ENCODE measurements at regions not wholly inside any gene's neighbourhood (a gene's known extent, or its start where the extent isn't known, plus 50 kb on each side); places are given as distances from the start of the nearest gene placed in this dataset.
A peak's percentile ranks its signal among the peaks of the same experiment; 100 is the strongest.

DNA sequence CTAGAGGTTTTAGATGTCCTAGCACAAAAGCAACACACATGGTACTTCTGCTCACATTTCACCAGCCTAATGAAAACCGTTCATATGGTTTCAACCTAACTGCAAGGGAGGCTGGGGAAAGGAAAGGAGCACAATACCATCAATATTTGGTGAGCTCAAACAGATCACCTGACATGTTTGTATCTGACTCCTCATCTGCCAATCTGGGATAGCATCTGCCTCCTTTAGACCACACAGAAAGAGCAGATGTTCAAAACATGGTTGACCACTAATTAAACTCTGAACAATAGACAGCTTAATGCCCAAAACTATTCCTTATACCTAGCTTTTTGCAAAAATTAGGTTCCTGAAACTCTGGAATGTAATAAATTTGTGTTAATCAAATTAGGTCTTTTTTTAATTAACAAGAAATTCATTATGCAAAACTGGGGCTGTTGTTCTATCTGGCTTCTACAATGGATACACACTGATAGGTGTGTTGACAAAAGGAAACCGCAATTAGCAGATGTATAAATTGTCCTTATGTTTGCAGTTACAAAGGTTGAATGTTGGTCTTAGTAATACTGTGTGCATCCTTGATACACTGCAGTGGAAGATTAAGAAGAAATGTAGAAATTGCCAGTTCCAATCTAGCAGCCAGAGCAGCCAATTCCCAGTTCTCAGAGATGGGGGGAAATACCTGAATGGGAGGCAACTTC, 89.3 kb downstream of the DUSP6 start:
- H3K9me3 ChIP-seq (ENCODE audit: low read depth) = no peaks in the 10 kb centered on the region
- DNase-seq (ENCODE audit: low spot score) = no peak
- H3K27ac ChIP-seq = no peak overlapping the region
- no peak for TF ChIP-seq EZH2phosphoT487 (IDR thresholded peaks at IDR 0.05)
- TF ChIP-seq, protein P1, sequence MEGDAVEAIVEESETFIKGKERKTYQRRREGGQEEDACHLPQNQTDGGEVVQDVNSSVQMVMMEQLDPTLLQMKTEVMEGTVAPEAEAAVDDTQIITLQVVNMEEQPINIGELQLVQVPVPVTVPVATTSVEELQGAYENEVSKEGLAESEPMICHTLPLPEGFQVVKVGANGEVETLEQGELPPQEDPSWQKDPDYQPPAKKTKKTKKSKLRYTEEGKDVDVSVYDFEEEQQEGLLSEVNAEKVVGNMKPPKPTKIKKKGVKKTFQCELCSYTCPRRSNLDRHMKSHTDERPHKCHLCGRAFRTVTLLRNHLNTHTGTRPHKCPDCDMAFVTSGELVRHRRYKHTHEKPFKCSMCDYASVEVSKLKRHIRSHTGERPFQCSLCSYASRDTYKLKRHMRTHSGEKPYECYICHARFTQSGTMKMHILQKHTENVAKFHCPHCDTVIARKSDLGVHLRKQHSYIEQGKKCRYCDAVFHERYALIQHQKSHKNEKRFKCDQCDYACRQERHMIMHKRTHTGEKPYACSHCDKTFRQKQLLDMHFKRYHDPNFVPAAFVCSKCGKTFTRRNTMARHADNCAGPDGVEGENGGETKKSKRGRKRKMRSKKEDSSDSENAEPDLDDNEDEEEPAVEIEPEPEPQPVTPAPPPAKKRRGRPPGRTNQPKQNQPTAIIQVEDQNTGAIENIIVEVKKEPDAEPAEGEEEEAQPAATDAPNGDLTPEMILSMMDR (IDR thresholded peaks at IDR 0.05) = no peak
- TF ChIP-seq EZH2 (IDR thresholded peaks at IDR 0.05) = no peak
- Mint-ChIP-seq H3K4me1 (peaks cover 3% of the 10 kb centered on the region), H3K27ac (no peak overlapping the region), H3K36me3 (peaks cover 1% of the 10 kb centered on the region), H3K27me3 (ENCODE audit: insufficient read depth, low read depth) (peaks cover 2% of the 10 kb centered on the region), H3K4me3 (no peak overlapping the region), H3K9me3 (peaks cover 2% of the 10 kb centered on the region)
- H3K4me2 ChIP-seq = no peak overlapping the region
- H3K79me2 ChIP-seq (ENCODE audit: low read depth) = no peaks in the 10 kb centered on the region
- H3K36me3 ChIP-seq = no peaks in the 10 kb centered on the region
- no peaks in the 10 kb centered on the region for H3F3A ChIP-seq (ENCODE audit: low read depth)
- H2AFZ ChIP-seq (replicated peaks) = peak overlapping the region; percentile 23
- H3K4me1 ChIP-seq = peaks cover 11% of the 10 kb centered on the region
- H3K9ac ChIP-seq = no peak overlapping the region
- no peak overlapping the region for H3K4me3 ChIP-seq
- H4K20me1 ChIP-seq (ENCODE audit: low read depth) = no peaks in the 10 kb centered on the region
- no peaks in the 10 kb centered on the region for H3K27me3 ChIP-seq

DNA sequence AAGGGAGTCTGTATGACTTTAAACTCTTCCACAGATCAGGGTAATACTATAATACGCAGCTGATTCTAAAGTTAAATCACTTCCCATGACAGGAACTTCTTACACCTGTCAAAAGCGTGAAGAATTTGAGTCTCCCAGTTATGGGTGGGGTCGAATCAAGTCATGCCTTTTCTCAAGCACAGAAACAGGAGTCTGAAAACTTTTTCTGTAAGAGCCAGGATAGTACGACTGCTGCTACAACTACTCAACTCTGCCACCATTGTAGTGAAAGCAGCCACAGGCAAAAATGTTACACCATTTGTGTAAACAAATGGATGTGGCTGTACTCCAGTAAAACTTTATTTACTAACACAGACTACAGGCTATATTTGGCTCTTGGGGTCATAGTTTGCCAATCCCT, 90.3 kb downstream of the DUSP6 start:
- Histone ChIP-seq H3K9me3 (ENCODE audit: low read depth) (no peaks in the 10 kb centered on the region), H3K4me3 (no peak overlapping the region), H3K79me2 (ENCODE audit: low read depth) (no peaks in the 10 kb centered on the region), H2AFZ (replicated peaks) (no peak overlapping the region), H3K27ac (no peak overlapping the region), H3K4me2 (no peak overlapping the region), H3K9ac (no peak overlapping the region), H3F3A (ENCODE audit: low read depth) (no peaks in the 10 kb centered on the region), H3K4me1 (peaks cover 11% of the 10 kb centered on the region), H3K27me3 (no peaks in the 10 kb centered on the region), H3K36me3 (no peaks in the 10 kb centered on the region), H4K20me1 (ENCODE audit: low read depth) (no peaks in the 10 kb centered on the region)
- Mint-ChIP-seq H3K4me3 (no peak overlapping the region), H3K27ac (no peak overlapping the region), H3K4me1 (no peaks in the 10 kb centered on the region), H3K36me3 (peaks cover 2% of the 10 kb centered on the region), H3K27me3 (ENCODE audit: insufficient read depth, low read depth) (peaks cover 2% of the 10 kb centered on the region), H3K9me3 (peaks cover 2% of the 10 kb centered on the region)
- TF ChIP-seq EZH2 (IDR thresholded peaks at IDR 0.05) = no peak
- TF ChIP-seq, protein P1 (IDR thresholded peaks at IDR 0.05) = no peak
- TF ChIP-seq EZH2phosphoT487 (IDR thresholded peaks at IDR 0.05) = no peak
- no peak for DNase-seq (ENCODE audit: low spot score)

DNA sequence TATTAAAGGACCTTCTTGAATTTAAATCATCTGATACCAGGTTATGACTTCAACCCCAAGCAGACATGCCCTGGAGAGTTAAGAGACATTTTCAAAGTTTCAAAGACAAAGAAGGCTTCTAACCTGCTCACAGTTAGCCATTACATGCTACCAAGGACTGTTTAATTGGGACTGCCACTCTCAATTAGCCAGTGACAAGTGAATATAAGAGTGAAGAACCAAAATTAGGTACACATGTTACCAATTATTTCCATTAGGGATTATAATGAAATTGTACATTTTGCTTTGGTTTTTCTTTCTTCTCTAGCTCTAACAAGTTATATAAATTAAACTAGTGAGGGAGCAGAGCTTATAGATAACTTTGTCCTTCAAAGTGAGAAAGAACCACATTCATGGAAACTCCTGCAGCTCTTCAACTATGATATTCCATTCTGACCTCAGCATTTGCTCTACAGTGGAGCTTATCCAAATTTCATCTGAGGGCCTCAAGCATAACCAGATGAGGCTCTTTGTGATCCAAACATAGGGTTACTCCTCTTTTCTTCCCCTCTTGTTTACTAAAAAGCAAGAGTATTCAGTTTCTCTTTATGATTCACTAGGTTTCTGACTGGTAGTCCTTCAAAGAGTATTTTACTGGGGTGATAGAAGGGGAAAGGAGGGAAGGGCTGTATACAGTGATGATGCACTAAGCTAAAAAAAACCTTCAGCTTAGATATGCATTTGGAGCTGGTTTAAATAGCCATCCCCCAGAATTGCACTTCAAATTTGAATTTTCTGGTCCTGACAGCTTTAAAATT, 91.3 kb downstream of the DUSP6 start:
- Histone ChIP-seq H3K9me3 (ENCODE audit: low read depth) (no peaks in the 10 kb centered on the region), H3K27ac (no peak overlapping the region)
- H3K4me1 Mint-ChIP-seq = no peaks in the 10 kb centered on the region

More for the DNA sequence above, 91.3 kb downstream of the DUSP6 start:
- H3K4me3 ChIP-seq = no peak overlapping the region
- H3K9ac ChIP-seq = no peak overlapping the region
- H3K27me3 Mint-ChIP-seq (ENCODE audit: insufficient read depth, low read depth) = peaks cover 2% of the 10 kb centered on the region
- no peaks in the 10 kb centered on the region for H4K20me1 ChIP-seq (ENCODE audit: low read depth)
- H3K79me2 ChIP-seq (ENCODE audit: low read depth) = no peaks in the 10 kb centered on the region
- peak overlapping the region; percentile 71 for H2AFZ ChIP-seq (replicated peaks)
- H3K9me3 Mint-ChIP-seq = peaks cover 2% of the 10 kb centered on the region
- H3K4me3 Mint-ChIP-seq = no peak overlapping the region
- no peaks in the 10 kb centered on the region for H3K36me3 ChIP-seq
- no peaks in the 10 kb centered on the region for H3F3A ChIP-seq (ENCODE audit: low read depth)
- peak overlapping the region; percentile 51 for H3K4me2 ChIP-seq
- no peak overlapping the region for H3K27ac Mint-ChIP-seq
- DNase-seq (ENCODE audit: low spot score) = no peak
- H3K4me1 ChIP-seq = peaks cover 11% of the 10 kb centered on the region
- TF ChIP-seq, protein P1 (IDR thresholded peaks at IDR 0.05) = no peak
- no peak for TF ChIP-seq EZH2 (IDR thresholded peaks at IDR 0.05)
- TF ChIP-seq EZH2phosphoT487 (IDR thresholded peaks at IDR 0.05) = no peak
- peaks cover 2% of the 10 kb centered on the region for H3K36me3 Mint-ChIP-seq
- no peaks in the 10 kb centered on the region for H3K27me3 ChIP-seq
